ENCODE measurements at regions not wholly inside any gene's neighbourhood (a gene's known extent, or its start where the extent isn't known, plus 50 kb on each side); places are given as distances from the start of the nearest gene placed in this dataset.
"Not testable (repeated sequence)": the region's sequence is repeated elsewhere in the genome, so short reads cannot be mapped to it uniquely, and the experiment has no call there.

DNA sequence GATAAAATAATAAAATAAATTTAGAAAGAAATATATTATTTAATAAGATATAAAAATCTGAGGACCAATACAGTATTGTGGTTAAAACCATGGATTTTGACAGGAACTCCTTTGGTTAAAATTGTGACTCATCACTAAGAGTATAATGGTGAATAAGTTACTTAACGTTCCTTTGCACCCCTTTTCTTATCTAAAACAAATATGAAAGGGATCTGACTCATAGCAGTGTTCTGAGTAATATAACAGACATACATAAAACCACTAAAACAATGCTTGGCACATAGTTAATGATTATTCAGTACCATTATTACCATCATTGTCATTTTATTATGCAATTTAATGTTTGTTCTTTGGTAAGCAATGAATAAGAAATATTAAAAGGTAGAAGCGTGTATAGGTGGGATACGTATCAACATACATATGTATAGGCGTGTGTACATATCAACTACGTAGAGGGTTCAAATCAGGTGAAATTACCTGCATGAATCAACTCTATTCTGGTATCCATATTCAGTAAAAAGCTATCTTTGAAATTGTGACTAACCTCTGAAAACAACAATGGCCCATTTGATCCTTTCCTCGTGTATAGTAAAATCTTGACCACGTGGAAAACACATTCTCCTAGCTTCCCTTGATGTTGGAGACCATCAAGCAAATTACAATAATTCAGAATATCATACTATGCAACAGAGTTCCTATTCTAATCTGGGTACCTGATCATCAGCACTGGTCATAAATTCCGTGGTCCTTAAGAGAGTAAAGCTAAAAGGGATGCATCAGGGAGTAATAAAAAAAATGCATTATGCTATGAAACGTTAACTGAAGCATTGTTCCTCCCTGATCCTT lies 342.6 kb upstream of the SPATA31A3 start:
- not testable (repeated sequence) for DNase-seq (ENCODE audit: low read depth); H3K4me3 ChIP-seq (ENCODE audit: low read depth, low read length)

DNA sequence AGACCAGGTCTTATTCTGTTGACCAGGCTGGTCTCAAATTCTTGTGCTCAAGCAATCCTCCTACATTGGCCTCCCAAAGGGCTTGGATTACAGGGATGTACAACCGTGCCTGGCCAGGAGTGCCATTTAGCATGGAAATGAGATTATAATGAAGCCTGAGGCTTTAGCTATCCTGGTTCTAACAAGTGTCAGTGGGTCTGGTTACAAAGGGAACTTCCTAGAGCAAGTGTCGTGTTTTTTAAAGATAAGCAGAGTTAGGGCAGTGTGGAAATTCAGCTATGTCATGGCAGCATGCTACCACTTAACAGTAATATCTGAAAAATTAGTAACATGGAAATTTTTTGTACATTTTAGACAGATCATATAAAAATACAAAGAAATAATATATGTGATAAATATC lies 339.3 kb upstream of the SPATA31A3 start:
- not testable (repeated sequence) for H3K4me3 ChIP-seq (ENCODE audit: low read depth, low read length); DNase-seq (ENCODE audit: low read depth)

DNA sequence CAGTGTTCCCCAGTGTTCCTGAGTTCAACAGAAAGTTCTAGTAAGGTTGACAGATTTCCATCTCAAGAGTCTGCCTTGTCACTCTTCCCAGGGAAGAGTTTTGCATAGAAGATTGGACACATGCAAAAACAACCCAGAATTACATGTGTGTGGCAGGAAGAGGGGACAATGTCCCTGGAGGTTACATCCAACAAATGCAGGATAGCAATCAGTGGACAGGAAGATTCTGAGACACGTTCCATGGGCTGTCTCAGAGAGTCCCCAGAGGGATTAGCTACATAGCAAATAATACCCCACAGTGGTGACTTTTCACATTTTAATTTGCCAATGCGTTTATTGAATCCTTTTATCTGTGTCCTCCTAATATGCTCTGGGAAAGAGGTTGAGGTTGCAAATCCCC lies 321.1 kb upstream of the SPATA31A3 start:
- not testable (repeated sequence) for DNase-seq (ENCODE audit: low read depth)

GRCh38 chr9:67312504-67312903 lies 320.2 kb upstream of the SPATA31A3 start:
- DNase-seq (ENCODE audit: low read depth); H3K4me3 ChIP-seq (ENCODE audit: low read depth, low read length): not testable (repeated sequence)

More for the DNA sequence above, 321.1 kb upstream of the SPATA31A3 start:
- not testable (repeated sequence) for H3K4me3 ChIP-seq (ENCODE audit: low read depth, low read length)

DNA sequence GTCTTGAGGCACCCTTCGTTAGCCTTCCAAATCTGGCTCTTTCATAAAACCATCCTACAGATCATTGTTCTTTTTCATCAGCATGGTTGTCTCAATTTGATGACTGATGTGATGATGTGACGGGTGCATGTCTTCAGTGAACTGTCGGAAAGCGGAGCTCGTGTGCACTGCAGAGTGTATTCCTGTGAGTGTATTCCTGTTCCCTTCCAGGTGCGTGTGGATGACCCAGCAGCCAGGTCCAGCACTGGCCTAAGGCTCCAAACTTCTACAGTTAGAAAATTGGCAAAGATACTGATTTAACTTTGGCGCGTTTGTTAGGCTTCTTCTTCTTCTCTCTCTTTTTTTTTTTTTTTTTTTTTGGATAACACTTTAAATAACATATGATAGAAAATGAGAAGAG lies 314.8 kb upstream of the SPATA31A3 start:
- H3K4me3 ChIP-seq (ENCODE audit: low read depth, low read length): not testable (repeated sequence)

GRCh38 chr9:67288797-67289196 lies 296.4 kb upstream of the SPATA31A3 start:
- DNase-seq (ENCODE audit: low read depth); H3K4me3 ChIP-seq (ENCODE audit: low read depth, low read length): not testable (repeated sequence)

More for the DNA sequence above, 314.8 kb upstream of the SPATA31A3 start:
- not testable (repeated sequence) for DNase-seq (ENCODE audit: low read depth)

- not testable (repeated sequence) for H3K4me3 ChIP-seq (ENCODE audit: low read depth, low read length); DNase-seq (ENCODE audit: low read depth)
Observed at GRCh38 chr9:67288117-67288735, 295.9 kb upstream of the SPATA31A3 start.

DNA sequence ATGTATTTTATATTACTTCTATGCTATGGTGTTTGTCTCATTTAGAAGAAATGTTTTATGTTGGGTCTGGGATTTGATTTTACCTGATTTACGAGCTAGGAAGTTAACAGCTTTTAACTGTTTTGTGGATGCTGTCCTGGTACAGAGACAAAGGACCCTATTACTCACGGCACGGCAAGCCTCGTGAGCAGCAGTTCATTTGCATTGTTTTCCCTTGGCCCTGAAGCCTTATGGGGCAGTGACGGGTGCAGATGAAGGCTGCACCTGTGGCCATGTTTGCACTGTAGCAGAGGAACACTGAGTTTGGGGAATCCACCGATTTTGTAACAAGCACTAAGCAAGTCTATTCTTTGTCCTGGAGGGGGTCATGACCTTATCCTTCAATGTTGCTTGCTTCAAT lies 291.9 kb upstream of the SPATA31A3 start:
- not testable (repeated sequence) for H3K4me3 ChIP-seq (ENCODE audit: low read depth, low read length); DNase-seq (ENCODE audit: low read depth)

GRCh38 chr9:67281574-67281973 lies 289.2 kb upstream of the SPATA31A3 start:
- not testable (repeated sequence) for H3K4me3 ChIP-seq (ENCODE audit: low read depth, low read length); DNase-seq (ENCODE audit: low read depth)

- DNase-seq (ENCODE audit: low read depth); H3K4me3 ChIP-seq (ENCODE audit: low read depth, low read length): not testable (repeated sequence)
Observed at GRCh38 chr9:67269692-67270091, 277.3 kb upstream of the SPATA31A3 start.

DNA sequence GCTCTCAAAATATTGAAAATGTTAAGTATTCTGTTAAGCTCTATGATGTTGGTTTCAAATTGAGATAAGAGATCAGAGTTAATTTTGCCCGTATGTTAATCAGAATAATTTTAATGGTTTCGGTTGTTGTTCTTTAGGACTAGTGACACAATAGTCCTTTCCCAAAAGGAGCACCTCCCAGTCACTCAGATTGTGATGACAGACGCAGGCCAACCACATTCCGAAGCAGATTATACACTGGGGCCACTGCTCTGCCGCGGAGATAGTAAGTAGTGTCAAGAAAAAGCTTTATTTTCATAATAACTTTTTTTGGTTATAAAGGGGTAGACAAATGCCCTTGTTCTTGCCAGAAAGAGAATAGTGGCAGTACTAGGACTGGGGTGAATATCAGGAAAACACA lies 265.5 kb upstream of the SPATA31A3 start:
- not testable (repeated sequence) for DNase-seq (ENCODE audit: low read depth); H3K4me3 ChIP-seq (ENCODE audit: low read depth, low read length)

DNA sequence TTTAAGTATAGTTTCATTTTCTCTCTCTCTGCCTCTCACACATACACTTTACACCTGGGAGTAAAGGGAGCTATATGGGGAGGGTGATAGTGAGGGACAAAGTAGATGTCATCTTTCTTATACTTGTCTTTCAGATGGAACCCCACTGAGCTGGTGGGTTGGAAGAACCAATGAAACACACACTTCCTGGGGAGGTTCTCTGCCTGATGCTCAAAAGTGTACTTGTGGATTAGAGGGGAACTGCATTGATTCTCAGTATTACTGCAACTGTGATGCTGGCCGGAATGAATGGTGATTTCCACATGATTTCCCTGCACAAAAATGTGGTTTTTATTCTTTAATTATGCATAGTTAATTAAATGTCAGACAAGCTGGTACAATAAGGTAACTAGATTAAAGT lies 256.6 kb upstream of the SPATA31A3 start:
- not testable (repeated sequence) for H3K4me3 ChIP-seq (ENCODE audit: low read depth, low read length); DNase-seq (ENCODE audit: low read depth)

- H3K4me3 ChIP-seq (ENCODE audit: low read depth, low read length); DNase-seq (ENCODE audit: low read depth): not testable (repeated sequence)
Observed at GRCh38 chr9:67212073-67212472, 219.7 kb upstream of the SPATA31A3 start.

GRCh38 chr9:67210842-67211241 lies 218.5 kb upstream of the SPATA31A3 start:
- not testable (repeated sequence) for H3K4me3 ChIP-seq (ENCODE audit: low read depth, low read length); DNase-seq (ENCODE audit: low read depth)

GRCh38 chr9:67208831-67209437 lies 216.6 kb upstream of the SPATA31A3 start:
- not testable (repeated sequence) for H3K4me3 ChIP-seq (ENCODE audit: low read depth, low read length); DNase-seq (ENCODE audit: low read depth)

GRCh38 chr9:67196135-67196534 lies 203.8 kb upstream of the SPATA31A3 start:
- not testable (repeated sequence) for DNase-seq (ENCODE audit: low read depth); H3K4me3 ChIP-seq (ENCODE audit: low read depth, low read length)

DNA sequence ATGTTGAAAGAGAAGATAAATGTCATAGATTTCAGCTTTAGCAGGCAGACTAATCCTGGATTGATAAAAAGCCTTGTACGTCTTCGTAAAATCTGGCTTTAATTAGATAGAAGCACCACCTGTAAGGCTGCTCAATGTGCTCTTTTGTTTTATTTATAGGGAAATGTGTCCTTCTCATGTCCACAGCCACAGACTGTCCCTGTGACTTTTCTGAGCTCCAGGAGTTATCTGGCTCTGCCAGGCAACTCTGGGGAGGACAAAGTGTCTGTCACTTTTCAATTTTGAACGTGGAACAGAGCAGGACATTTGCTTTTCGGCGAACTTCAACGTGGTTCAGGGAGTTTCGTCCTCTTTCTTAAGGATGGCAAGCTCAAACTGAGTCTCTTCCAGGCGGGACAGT lies 203.0 kb upstream of the SPATA31A3 start:
- H3K4me3 ChIP-seq (ENCODE audit: low read depth, low read length); DNase-seq (ENCODE audit: low read depth): not testable (repeated sequence)

- H3K4me3 ChIP-seq (ENCODE audit: low read depth, low read length); DNase-seq (ENCODE audit: low read depth): not testable (repeated sequence)
Observed at GRCh38 chr9:67179185-67179584, 186.8 kb upstream of the SPATA31A3 start.

DNA sequence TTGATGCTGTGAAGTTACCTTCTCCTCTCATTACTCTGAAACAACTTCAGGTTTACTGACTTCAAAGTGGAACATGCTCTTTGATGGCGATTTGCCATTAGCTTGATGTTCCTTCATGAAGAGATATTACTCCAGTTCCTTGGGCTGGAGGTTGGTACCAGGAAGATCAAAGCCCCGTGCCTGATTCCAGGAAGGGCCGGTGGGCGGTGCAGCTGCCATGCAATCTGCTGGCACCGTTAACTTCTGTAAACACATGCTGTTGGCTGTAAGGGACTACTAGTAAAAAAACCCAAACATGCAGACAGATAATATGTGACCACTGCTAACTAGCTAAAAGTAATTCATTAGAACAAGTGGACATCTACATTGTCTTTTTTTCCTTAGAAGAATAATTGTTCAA lies 182.8 kb upstream of the SPATA31A3 start:
- H3K4me3 ChIP-seq (ENCODE audit: low read depth, low read length); DNase-seq (ENCODE audit: low read depth): not testable (repeated sequence)

DNA sequence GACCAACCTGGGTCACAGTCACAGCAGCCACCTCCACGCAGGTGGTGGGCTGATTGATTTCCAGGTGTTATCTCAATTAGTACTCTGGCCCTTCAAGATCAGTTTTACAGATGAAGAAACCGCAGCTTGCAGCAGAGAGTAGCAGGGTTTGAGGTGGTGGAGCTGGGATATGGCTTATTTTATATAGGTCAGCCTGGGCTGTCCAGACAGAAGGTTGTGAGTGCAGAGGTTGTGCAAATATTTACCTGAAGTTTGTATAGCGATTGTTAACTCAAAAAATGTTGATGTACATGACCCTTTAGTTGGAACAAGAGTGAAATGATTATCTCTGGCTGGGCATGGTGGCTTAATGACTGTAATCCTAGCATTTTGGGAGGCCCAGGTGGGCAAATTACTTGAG lies 179.4 kb upstream of the SPATA31A3 start:
- DNase-seq (ENCODE audit: low read depth); H3K4me3 ChIP-seq (ENCODE audit: low read depth, low read length): not testable (repeated sequence)

All from LNCaP clone FGC (cell line).